Neural cell (in vitro differentiated cells): ENCODE measurements at regions not wholly inside any gene's neighbourhood (a gene's known extent, or its start where the extent isn't known, plus 50 kb on each side); places are given as distances from the start of the nearest gene placed in this dataset.

Experiments
- CTCF ChIP-seq: fragments of 450-650 bp; IDR thresholded peaks from 2 replicates; pipeline ENCODE4 v1.5.1; 2014; ENCODE audit warnings: antibody characterized with exemption, mild to moderate bottlenecking, moderate library complexity; ENCODE audit not compliant: poor library complexity, severe bottlenecking
- EZH2 ChIP-seq: fragments of 200-600, 300-800 bp; shearing (Covaris generic), sonication (generic); IDR thresholded peaks from 2 replicates; pipeline ENCODE4 v1.6.1; 2014; ENCODE audit warnings: antibody characterized with exemption, low read length, borderline replicate concordance, mild to moderate bottlenecking; ENCODE audit not compliant: insufficient read depth, poor library complexity, severe bottlenecking
- MXI1 ChIP-seq: fragments of 450-650 bp; conservative IDR thresholded peaks from 2 replicates; pipeline ENCODE4 v1.6.1; 2014; ENCODE audit warnings: antibody characterized with exemption, mild to moderate bottlenecking; ENCODE audit not compliant: poor library complexity, severe bottlenecking
- POLR2AphosphoS5 ChIP-seq: IDR thresholded peaks from 2 replicates; pipeline ENCODE4 v1.6.1; 2012
- RAD21 ChIP-seq: fragments of 450-650 bp; conservative IDR thresholded peaks from 2 replicates; pipeline ENCODE4 v1.6.1; 2014; ENCODE audit warnings: antibody characterized with exemption, mild to moderate bottlenecking, moderate library complexity
- REST ChIP-seq: IDR thresholded peaks from 2 replicates; pipeline ENCODE4 v1.6.1; 2012; ENCODE audit warnings: borderline replicate concordance
- SMC3 ChIP-seq: fragments of 450-650 bp; conservative IDR thresholded peaks from 2 replicates; pipeline ENCODE4 v1.6.1; 2014; ENCODE audit warnings: antibody characterized with exemption, mild to moderate bottlenecking, moderate library complexity; ENCODE audit not compliant: poor library complexity

DNA sequence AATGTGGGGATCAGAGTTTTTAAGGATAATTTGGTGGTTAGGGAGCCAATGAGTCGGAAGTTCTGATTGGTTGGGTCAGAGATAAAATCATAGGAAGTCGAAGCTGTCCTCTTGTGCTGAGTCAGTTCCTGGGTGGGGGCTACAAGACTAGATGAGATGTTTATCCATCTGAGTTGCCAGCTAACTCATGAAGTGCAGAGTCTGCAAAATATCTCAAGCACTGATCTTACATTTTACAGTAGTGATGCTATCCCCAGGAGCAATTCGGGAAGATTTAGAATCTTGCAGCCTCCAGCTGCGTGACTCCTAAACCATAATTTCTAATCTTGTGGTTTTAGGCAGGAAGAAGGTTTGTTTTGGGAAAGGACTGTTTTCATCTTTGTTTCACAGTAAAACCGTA is 565.8 kb upstream of the SPANXN1 start:
- TF ChIP-seq CTCF (no peak), REST (no peak), RAD21 (no peak), MXI1 (no peak), POLR2AphosphoS5 (no peak), EZH2 (no peak), SMC3 (no peak)
